Heart left ventricle (tissue), 13 donors: ENCODE measurements at regions not wholly inside any gene's neighbourhood (a gene's known extent, or its start where the extent isn't known, plus 50 kb on each side); places are given as distances from the start of the nearest gene placed in this dataset.

Experiments used
- POLR2A ChIP-seq, 2 donors: fragments of 450-650 bp; IDR thresholded peaks; one replicate each; pipeline ENCODE4 v1.6.1; 2017; ENCODE audit warnings: antibody characterized with exemption in 2 of 2, mild to moderate bottlenecking in 2 of 2, moderate library complexity in 2 of 2
- TF ChIP-seq, protein P1 (sequence below), 12 donors: fragments of 200-600 bp; sonication (generic) in 4 of 12; IDR thresholded peaks; one replicate each; pipeline versions ENCODE4 v1.5.0 to v1.8.0; 2018 to 2022; ENCODE audit warnings: antibody characterized with exemption in 12 of 12, mild to moderate bottlenecking in 5 of 12
- donor health status: ischemic (EF 13 %, LVEDD 7.1; RV severe dilation, severe dysfunction).
- donor health status: DM: no; HTN: yes; CAD: no.
- donor health status: DM: no; HTN: no; CAD: no.
- donor health status: ischemic (EF 25% LVEDD 6.9; RV normal size, moderate dysfunction).
- donor health status: ischemic (EF 25% LVEDD 5.7; RV mildly dilated, moderate dysfunction).
- donor health status: ischemic (EF 35%, LVEDD 5.7; RV mildly dilated, moderate dysfunction).
- donor health status: nonischemic (EF 11% LVEDD 7.7; RV severe dilation, severe dysfunction).
- donor health status: DM: yes; HTN: yes; CAD: no.
- donor health status: PGD.
- donor health status: ischemic (EF 29% LVEDD 5.4; RV normal size, mild dysfunction).
- donor health status: nonischemic (EF 23%, LVEDD 6.1; RV moderate dilation, normal function).

DNA sequence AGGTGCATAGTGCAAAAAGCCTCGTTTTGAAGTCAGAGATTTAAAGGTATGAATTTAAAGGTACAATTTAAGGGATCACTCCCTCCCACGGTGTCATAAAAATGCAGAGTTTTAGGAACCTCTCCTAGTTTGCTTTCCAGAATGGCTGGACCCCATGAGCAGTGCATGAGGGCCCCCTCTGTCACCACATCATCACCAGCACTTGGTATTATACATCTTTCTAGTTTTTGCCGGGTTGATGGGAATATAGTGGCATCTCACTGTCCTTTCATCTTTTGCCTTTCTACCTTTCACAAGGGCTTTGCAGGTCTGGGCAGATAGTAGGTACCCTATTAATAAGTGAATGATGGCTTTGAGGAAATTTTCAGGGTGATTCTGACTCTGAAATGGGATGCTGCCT, 103.6 kb upstream of the AGBL1 start:
- TF ChIP-seq POLR2A (IDR thresholded peaks at IDR 0.05): no peak
- TF ChIP-seq, protein P1, sequence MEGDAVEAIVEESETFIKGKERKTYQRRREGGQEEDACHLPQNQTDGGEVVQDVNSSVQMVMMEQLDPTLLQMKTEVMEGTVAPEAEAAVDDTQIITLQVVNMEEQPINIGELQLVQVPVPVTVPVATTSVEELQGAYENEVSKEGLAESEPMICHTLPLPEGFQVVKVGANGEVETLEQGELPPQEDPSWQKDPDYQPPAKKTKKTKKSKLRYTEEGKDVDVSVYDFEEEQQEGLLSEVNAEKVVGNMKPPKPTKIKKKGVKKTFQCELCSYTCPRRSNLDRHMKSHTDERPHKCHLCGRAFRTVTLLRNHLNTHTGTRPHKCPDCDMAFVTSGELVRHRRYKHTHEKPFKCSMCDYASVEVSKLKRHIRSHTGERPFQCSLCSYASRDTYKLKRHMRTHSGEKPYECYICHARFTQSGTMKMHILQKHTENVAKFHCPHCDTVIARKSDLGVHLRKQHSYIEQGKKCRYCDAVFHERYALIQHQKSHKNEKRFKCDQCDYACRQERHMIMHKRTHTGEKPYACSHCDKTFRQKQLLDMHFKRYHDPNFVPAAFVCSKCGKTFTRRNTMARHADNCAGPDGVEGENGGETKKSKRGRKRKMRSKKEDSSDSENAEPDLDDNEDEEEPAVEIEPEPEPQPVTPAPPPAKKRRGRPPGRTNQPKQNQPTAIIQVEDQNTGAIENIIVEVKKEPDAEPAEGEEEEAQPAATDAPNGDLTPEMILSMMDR (IDR thresholded peaks at IDR 0.05): no peak
